ENCODE measurements at regions not wholly inside any gene's neighbourhood (a gene's known extent, or its start where the extent isn't known, plus 50 kb on each side); places are given as distances from the start of the nearest gene placed in this dataset.
"Not testable (repeated sequence)": the region's sequence is repeated elsewhere in the genome, so short reads cannot be mapped to it uniquely, and the experiment has no call there.

DNA sequence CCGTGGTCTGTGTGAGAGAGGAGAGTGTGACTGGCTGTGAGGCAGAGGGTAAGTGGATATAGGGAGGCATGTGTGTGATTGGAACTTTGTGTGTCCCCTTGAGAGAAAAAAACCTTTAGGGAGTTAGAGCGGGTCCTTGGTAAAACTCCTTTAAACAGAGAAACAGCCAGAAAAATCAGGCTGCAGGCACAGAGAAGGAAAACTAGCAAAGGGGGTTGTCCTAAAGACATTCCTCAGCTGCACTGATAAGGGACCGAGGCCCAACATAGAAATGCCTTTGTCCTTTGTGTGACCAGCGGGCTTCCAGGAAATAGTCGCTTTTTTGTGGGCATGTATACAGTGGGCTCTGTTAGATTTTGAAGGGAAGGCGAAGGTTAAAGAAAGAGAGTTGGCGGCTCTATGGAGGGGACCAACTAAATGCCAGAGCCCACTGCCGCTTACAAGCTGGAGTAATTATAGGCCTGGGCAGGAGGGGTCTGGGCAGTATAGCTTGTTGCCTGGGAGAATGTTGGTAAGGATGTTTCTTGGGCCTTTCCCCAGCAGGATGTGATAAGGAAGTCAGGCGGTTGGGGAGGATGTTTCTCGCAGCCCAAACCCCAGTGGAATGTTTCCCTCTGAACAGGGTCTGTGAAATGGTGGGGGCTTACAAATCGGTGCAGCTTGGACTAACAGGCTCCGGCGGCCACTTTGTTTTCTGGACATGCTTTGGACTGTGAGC lies 313.7 kb upstream of the ZNF337 start:
- not testable (repeated sequence) for H3K27me3 ChIP-seq (ENCODE audit: control insufficient read depth, insufficient read depth, low read length); FAIRE-seq; H3K36me3 ChIP-seq (ENCODE audit: control insufficient read depth, insufficient read depth, low read length)
- peak; percentile 13 for DNase-seq (ENCODE audit: low read depth)
- peak overlapping the region; percentile 50 for H3K4me3 ChIP-seq (ENCODE audit: low read depth, low read length)

DNA sequence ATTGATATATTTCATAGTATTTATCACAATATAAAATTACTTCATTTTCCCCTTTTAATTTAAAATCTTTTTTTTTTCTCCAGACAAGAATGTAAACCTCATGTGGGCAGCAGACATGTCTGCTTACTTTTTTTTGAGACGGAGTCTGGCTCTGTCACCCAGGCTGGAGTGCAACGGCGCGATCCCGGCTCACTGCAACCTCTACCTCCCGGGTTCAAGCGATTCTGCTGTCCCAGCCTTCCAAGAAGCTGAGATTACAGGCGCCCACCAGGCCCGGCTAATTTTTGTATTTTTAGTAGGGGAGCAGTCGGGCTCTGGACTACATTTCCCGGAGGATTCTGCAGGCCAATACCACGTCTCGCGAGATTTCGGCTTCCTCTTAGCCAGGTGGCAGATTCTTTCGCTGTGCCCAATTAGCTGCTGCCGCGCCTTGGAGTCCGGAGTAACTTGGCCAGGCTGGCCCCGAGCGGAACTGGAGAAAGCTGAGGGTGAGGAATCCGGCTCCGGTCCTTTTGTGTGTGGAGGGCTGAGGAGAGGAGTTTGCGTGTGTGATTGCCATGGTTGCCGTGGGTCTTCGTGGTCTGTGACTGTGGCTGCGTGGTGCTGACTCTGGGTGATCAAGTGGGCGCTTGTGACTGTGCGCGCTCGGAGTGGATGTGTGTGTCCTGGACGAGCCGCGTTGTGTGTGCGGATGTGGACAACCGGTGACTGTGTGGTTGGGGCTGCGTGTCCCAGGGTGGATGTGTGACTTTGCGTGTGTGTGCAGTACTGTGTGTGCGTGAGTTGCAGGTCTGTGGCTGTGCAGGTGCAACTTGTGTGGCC lies 313.0 kb upstream of the ZNF337 start:
- peak; percentile 83 for DNase-seq (ENCODE audit: low read depth)
- H3K4me3 ChIP-seq (ENCODE audit: low read depth, low read length) = peak overlapping the region; percentile 50
- H3K27me3 ChIP-seq (ENCODE audit: control insufficient read depth, insufficient read depth, low read length); H3K36me3 ChIP-seq (ENCODE audit: control insufficient read depth, insufficient read depth, low read length); FAIRE-seq: not testable (repeated sequence)

DNA sequence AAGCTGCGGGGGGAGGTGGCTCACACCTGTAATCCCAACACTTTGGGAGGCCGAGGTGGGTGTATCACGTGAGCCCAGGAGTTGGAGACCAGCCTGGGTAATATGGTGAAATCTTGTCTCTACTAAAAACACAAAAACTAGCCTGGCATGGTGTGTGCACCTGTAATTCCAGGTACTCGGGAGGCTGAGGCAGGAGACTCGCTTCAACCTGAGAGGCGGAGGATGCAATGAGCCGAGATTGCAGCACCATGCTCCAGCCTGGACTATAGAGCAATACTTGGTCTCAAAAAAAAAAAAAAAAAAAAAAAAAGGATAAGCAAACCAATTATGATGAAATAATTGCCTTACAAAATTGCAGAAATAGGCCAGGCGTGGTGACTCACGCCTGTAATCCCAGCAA lies 311.4 kb upstream of the ZNF337 start:
- not testable (repeated sequence) for H3K36me3 ChIP-seq (ENCODE audit: control insufficient read depth, insufficient read depth, low read length); H3K4me3 ChIP-seq (ENCODE audit: low read depth, low read length); H3K27me3 ChIP-seq (ENCODE audit: control insufficient read depth, insufficient read depth, low read length); DNase-seq (ENCODE audit: low read depth); FAIRE-seq

DNA sequence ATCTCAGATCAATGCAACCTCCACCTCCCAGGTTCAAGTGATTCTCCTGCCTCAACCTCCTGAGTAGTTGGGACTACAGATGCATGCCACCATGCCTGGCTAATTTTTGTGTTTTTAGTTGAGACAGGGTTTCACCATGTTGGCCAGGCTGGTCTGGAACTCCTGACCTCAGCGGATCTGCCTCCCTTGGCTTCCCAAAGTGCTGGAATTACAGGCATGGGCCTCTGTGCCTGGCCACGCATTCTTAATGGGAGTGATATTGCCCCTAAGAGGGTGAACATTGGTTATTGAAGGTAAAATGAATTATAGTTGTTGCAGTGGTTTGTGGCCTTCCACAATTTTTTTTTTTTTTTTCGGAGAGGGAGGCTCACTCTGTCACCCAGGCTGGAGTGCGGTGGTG lies 309.5 kb upstream of the ZNF337 start:
- H3K36me3 ChIP-seq (ENCODE audit: control insufficient read depth, insufficient read depth, low read length); H3K4me3 ChIP-seq (ENCODE audit: low read depth, low read length); DNase-seq (ENCODE audit: low read depth); H3K27me3 ChIP-seq (ENCODE audit: control insufficient read depth, insufficient read depth, low read length); FAIRE-seq: not testable (repeated sequence)

DNA sequence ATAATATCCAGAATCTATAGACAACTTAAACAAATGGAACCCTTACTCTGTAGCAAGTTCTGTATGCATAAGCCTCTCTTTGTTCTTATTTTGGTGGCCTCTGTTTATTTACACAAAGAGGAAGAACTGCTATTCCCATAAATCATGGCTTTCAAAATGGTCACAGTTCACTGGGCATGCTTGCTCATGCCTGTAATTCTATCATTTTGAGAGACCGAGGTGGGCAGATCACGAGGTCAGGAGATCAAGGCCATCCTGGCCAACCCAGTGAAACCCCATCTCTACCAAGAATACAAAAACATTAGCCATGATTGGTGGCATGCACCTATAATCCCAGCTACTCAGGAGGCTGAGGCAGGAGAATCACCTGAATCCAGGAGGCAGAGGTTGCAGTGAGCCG lies 307.3 kb upstream of the ZNF337 start:
- not testable (repeated sequence) for H3K4me3 ChIP-seq (ENCODE audit: low read depth, low read length); H3K27me3 ChIP-seq (ENCODE audit: control insufficient read depth, insufficient read depth, low read length); FAIRE-seq; DNase-seq (ENCODE audit: low read depth); H3K36me3 ChIP-seq (ENCODE audit: control insufficient read depth, insufficient read depth, low read length)

DNA sequence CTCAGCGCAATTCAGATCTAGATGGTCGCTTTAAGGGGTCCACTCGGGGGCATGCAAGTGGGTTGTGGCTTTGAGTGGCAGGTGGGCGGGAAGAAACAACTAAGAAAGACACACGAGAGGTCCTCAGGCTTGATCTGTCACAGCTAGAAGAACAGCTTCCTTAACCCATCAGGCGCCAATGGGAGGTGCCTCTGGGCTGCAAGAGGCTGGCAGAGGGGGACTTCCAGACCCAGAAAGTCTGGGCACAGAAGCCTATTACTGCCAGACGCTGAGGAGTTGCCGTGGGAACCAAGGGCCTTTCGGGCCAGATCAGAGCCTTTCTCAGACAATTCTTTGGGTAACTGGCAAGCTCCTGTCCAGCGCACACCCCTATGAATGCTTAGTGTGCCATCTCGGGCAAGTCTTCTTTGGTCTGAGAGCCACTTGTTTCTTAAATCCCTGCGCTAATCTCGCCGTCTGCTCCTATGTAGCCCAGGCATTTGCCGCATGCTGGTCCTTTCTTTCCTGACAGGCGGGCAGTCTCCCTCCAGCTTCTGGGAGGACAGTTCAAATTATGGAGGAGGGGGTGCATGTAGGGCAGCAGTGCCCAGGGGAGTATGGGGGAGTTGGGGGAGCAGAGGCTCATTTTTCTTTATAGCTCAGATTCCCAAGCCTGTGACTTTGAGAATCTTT lies 300.9 kb upstream of the ZNF337 start:
- H3K36me3 ChIP-seq (ENCODE audit: control insufficient read depth, insufficient read depth, low read length); H3K27me3 ChIP-seq (ENCODE audit: control insufficient read depth, insufficient read depth, low read length); DNase-seq (ENCODE audit: low read depth); H3K4me3 ChIP-seq (ENCODE audit: low read depth, low read length); FAIRE-seq: not testable (repeated sequence)

DNA sequence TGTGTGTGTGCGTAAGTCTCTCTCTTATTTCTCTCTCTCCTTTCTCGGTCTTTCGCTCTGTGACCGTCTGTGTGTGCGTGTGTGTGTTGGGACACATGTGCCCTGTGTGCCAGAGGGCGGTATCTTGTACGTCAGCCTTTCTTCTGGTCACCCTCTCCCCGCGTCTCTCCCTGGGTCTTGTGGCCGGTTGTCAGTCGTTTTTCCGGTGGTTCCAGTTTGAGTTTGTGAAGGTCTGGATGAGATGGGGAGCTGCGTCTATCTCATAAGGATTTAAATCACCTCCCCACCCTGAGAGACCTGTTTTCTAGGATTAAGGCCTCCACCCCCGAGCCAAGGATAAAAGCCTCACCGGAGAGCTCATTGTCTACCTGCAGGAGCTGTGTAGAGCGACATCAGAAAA lies 295.5 kb upstream of the ZNF337 start:
- Histone ChIP-seq H3K36me3 (ENCODE audit: control insufficient read depth, insufficient read depth, low read length) (no peaks in the 10 kb centered on the region), H3K27me3 (ENCODE audit: control insufficient read depth, insufficient read depth, low read length) (no peaks in the 10 kb centered on the region), H3K4me3 (ENCODE audit: low read depth, low read length) (no peak overlapping the region)
- FAIRE-seq (no peak), DNase-seq (ENCODE audit: low read depth) (no peak)
- TF ChIP-seq, protein P1, sequence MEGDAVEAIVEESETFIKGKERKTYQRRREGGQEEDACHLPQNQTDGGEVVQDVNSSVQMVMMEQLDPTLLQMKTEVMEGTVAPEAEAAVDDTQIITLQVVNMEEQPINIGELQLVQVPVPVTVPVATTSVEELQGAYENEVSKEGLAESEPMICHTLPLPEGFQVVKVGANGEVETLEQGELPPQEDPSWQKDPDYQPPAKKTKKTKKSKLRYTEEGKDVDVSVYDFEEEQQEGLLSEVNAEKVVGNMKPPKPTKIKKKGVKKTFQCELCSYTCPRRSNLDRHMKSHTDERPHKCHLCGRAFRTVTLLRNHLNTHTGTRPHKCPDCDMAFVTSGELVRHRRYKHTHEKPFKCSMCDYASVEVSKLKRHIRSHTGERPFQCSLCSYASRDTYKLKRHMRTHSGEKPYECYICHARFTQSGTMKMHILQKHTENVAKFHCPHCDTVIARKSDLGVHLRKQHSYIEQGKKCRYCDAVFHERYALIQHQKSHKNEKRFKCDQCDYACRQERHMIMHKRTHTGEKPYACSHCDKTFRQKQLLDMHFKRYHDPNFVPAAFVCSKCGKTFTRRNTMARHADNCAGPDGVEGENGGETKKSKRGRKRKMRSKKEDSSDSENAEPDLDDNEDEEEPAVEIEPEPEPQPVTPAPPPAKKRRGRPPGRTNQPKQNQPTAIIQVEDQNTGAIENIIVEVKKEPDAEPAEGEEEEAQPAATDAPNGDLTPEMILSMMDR (IDR thresholded peaks at IDR 0.05; ENCODE audit: insufficient read depth, low read length, severe bottlenecking) = no peak

DNA sequence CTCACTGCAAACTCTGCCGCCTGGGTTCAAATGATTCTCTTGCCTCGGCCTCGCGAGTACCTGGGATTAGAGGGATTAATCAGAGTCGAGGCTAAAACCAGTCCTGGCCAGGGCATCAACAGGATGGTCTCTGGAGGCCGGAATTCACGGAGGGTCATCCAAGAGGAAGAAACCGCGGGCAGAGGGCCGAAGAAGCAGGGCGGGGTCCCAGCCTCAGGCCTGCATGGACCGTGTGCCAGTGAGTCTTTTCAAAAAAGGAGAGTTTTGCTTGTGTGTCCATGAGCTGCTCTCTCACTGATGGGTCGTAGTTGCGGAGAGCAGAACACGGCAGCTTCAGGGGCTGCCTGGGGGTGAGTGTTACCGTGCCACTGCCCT lies 295.1 kb upstream of the ZNF337 start:
- no peaks in the 10 kb centered on the region for H3K36me3 ChIP-seq (ENCODE audit: control insufficient read depth, insufficient read depth, low read length)
- H3K4me3 ChIP-seq (ENCODE audit: low read depth, low read length) = no peak overlapping the region
- DNase-seq (ENCODE audit: low read depth) (no peak), FAIRE-seq (no peak)
- H3K27me3 ChIP-seq (ENCODE audit: control insufficient read depth, insufficient read depth, low read length) = no peaks in the 10 kb centered on the region
- TF ChIP-seq, protein P1 (IDR thresholded peaks at IDR 0.05; ENCODE audit: insufficient read depth, low read length, severe bottlenecking) = no peak
